ENCODE measurements at regions not wholly inside any gene's neighbourhood (a gene's known extent, or its start where the extent isn't known, plus 50 kb on each side); places are given as distances from the start of the nearest gene placed in this dataset.

- TF ChIP-seq CTCF (IDR thresholded peaks at IDR 0.05; ENCODE audit: low read depth, low read length, missing input control) (no peak), GABPA (IDR thresholded peaks at IDR 0.05 in 1 of 2, conservative IDR thresholded peaks at IDR 0.05 in 1 of 2) (no peak), NR2F2 (IDR thresholded peaks at IDR 0.05) (no peak), RXRA (IDR thresholded peaks at IDR 0.05) (peak; percentile 25 to 55), HNF4A (conservative IDR thresholded peaks at IDR 0.05) (peak; percentile 75 to 84)
These were observed 68.2 kb upstream of the EED start (continued) for GRCh38 chr11:86176165-86176884.

GRCh38 chr11:86175626-86176025, 68.9 kb upstream of the EED start:
- 99% methylated on average over 2 of the region's 2 CpGs for WGBS
- no peak overlapping the region for H3K9ac ChIP-seq (ENCODE audit: low read depth in 1 of 2, low read length in 2 of 2)
- H3K9me3 ChIP-seq (ENCODE audit: control insufficient read depth in 4 of 4, low read length in 3 of 4) = no peaks in the 10 kb centered on the region
- H3K4me3 ChIP-seq (ENCODE audit: low read depth in 1 of 3, low read length in 3 of 3) = no peak overlapping the region
- H3K27me3 ChIP-seq (ENCODE audit: control insufficient read depth in 4 of 4, insufficient read depth in 4 of 4, low read length in 3 of 4) = no peaks in the 10 kb centered on the region
- DNase-seq (ENCODE audit: low spot score) = no peak
- H3K27ac ChIP-seq (ENCODE audit: low read depth in 1 of 2, low read length in 2 of 2) = peak overlapping the region; percentile 68 to 74
- peaks cover 3 to 34% (median 31%) of the 10 kb centered on the region in 4 donors for H3K4me1 ChIP-seq (ENCODE audit: control insufficient read depth in 4 of 4, insufficient read depth in 4 of 4, low read length in 3 of 4)
- H3K36me3 ChIP-seq (ENCODE audit: control insufficient read depth in 4 of 4, insufficient read depth in 3 of 4, low read depth in 1 of 4, low read length in 3 of 4) = no peaks in the 10 kb centered on the region
- TF ChIP-seq YY1 (IDR thresholded peaks at IDR 0.05) (no peak), ZBTB33 (IDR thresholded peaks at IDR 0.05) (no peak), TAF1 (conservative IDR thresholded peaks at IDR 0.05) (no peak), CTCF (IDR thresholded peaks at IDR 0.05; ENCODE audit: low read depth, low read length, missing input control) (no peak)

- peak overlapping the region; percentile 68 to 74 for H3K27ac ChIP-seq (ENCODE audit: low read depth in 1 of 2, low read length in 2 of 2)
- no peaks in the 10 kb centered on the region for H3K27me3 ChIP-seq (ENCODE audit: control insufficient read depth in 4 of 4, insufficient read depth in 4 of 4, low read length in 3 of 4)
- no peak overlapping the region for H3K9ac ChIP-seq (ENCODE audit: low read depth in 1 of 2, low read length in 2 of 2)
- peaks cover 3 to 34% (median 31%) of the 10 kb centered on the region in 4 donors for H3K4me1 ChIP-seq (ENCODE audit: control insufficient read depth in 4 of 4, insufficient read depth in 4 of 4, low read length in 3 of 4)
- no peak overlapping the region for H3K4me3 ChIP-seq (ENCODE audit: low read depth in 1 of 3, low read length in 3 of 3)
- DNase-seq (ENCODE audit: low spot score) = no peak
- no peak for TF ChIP-seq JUND (IDR thresholded peaks at IDR 0.05)
- TF ChIP-seq RXRA (IDR thresholded peaks at IDR 0.05) = no peak
- no peak for TF ChIP-seq CTCF (IDR thresholded peaks at IDR 0.05; ENCODE audit: low read depth, low read length, missing input control)
- no peak for TF ChIP-seq TAF1 (conservative IDR thresholded peaks at IDR 0.05)
- TF ChIP-seq RAD21 (IDR thresholded peaks at IDR 0.05) = no peak
- no peak for TF ChIP-seq ZBTB33 (IDR thresholded peaks at IDR 0.05)
- TF ChIP-seq NR2F2 (IDR thresholded peaks at IDR 0.05) = no peak
- no peak for TF ChIP-seq REST (IDR thresholded peaks at IDR 0.05)
- TF ChIP-seq FOXA1 (IDR thresholded peaks at IDR 0.05) = no peak
- no peak for TF ChIP-seq GABPA (IDR thresholded peaks at IDR 0.05 in 1 of 2, conservative IDR thresholded peaks at IDR 0.05 in 1 of 2)
- TF ChIP-seq FOXA2 (IDR thresholded peaks at IDR 0.05) = no peak
- no peak for TF ChIP-seq HNF4A (conservative IDR thresholded peaks at IDR 0.05)
- 97% methylated on average over 1 of the region's 1 CpG for WGBS
- no peaks in the 10 kb centered on the region for H3K36me3 ChIP-seq (ENCODE audit: control insufficient read depth in 4 of 4, insufficient read depth in 3 of 4, low read depth in 1 of 4, low read length in 3 of 4)
- no peaks in the 10 kb centered on the region for H3K9me3 ChIP-seq (ENCODE audit: control insufficient read depth in 4 of 4, low read length in 3 of 4)
These were observed 69.4 kb upstream of the EED start for GRCh38 chr11:86175191-86175590.
